ENCODE measurements at regions not wholly inside any gene's neighbourhood (a gene's known extent, or its start where the extent isn't known, plus 50 kb on each side); places are given as distances from the start of the nearest gene placed in this dataset.

DNA sequence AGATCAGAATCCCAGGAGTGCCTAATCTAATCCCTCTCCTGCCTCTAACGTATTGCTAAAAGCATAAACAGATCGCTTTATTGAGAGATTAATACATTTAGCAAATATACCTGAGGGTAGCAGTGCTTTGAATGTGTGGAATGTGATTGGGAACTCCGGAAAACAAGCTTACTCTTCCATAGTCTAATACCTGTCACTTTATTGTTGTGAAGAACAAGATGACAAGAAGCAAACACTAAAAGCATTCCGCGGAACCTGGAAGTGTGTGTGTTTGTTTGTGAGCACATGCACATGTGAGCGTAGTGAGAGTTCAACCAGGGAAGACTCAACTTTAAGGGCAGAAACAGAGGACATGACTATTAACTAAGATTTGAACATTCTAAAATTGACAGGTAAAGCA is 265.0 kb upstream of the GJE1 start:
- TF ChIP-seq, protein P1, sequence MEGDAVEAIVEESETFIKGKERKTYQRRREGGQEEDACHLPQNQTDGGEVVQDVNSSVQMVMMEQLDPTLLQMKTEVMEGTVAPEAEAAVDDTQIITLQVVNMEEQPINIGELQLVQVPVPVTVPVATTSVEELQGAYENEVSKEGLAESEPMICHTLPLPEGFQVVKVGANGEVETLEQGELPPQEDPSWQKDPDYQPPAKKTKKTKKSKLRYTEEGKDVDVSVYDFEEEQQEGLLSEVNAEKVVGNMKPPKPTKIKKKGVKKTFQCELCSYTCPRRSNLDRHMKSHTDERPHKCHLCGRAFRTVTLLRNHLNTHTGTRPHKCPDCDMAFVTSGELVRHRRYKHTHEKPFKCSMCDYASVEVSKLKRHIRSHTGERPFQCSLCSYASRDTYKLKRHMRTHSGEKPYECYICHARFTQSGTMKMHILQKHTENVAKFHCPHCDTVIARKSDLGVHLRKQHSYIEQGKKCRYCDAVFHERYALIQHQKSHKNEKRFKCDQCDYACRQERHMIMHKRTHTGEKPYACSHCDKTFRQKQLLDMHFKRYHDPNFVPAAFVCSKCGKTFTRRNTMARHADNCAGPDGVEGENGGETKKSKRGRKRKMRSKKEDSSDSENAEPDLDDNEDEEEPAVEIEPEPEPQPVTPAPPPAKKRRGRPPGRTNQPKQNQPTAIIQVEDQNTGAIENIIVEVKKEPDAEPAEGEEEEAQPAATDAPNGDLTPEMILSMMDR (IDR thresholded peaks at IDR 0.05; ENCODE audit: insufficient read depth, low read length, poor library complexity, severe bottlenecking): no peak
- no peak for TF ChIP-seq EZH2phosphoT487 (conservative IDR thresholded peaks at IDR 0.05; ENCODE audit: low read length)
